ENCODE measurements at regions not wholly inside any gene's neighbourhood (a gene's known extent, or its start where the extent isn't known, plus 50 kb on each side); places are given as distances from the start of the nearest gene placed in this dataset.
"Not testable (repeated sequence)": the region's sequence is repeated elsewhere in the genome, so short reads cannot be mapped to it uniquely, and the experiment has no call there.

DNA sequence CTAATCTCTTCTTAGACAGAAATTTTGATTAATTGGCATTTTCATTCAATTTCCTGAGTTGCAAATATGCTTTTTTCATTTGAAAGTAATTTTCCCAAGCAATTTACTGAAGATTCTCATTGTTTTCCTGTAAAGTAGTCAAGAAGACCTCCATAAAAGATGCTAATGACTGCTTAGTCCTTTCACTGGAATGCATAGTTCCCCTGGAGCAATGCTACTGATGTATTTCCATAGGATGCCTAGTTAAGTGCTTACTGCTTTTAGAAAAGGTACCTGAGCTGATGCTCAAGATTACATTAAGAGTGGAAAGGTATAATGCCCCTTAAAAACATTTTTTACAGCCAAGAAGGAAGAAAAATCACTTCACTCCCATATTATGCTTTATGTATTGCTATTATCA is 109.2 kb upstream of the EMB start:
- BruUV-seq (replicated peaks): no TSS peak
- Histone ChIP-seq H2AFZ (ENCODE audit: low read length) (no peak overlapping the region), H3K79me2 (ENCODE audit: low read length) (no peaks in the 10 kb centered on the region), H3K27ac (ENCODE audit: low read length) (no peak overlapping the region), H3K9me3 (ENCODE audit: low read length) (no peaks in the 10 kb centered on the region), H3K4me2 (ENCODE audit: low read length) (no peak overlapping the region), H3K4me3 (ENCODE audit: low read length) (no peak overlapping the region), H3K9me2 (replicated peaks; ENCODE audit: low read length) (no peaks in the 10 kb centered on the region), H4K20me1 (ENCODE audit: low read length) (no peaks in the 10 kb centered on the region), H3K9ac (ENCODE audit: low read length) (no peak overlapping the region), H3K4me1 (ENCODE audit: insufficient read depth, low read length) (no peaks in the 10 kb centered on the region), H3K36me3 (ENCODE audit: low read depth, low read length) (no peaks in the 10 kb centered on the region), H3F3A (ENCODE audit: low read length, unreplicated experiment) (no peaks in the 10 kb centered on the region), H3K27me3 (ENCODE audit: low read length) (no peaks in the 10 kb centered on the region)
- TF ChIP-seq EZH2 (IDR thresholded peaks at IDR 0.05; ENCODE audit: low read length, unreplicated experiment) (no peak), EZH2phosphoT487 (IDR thresholded peaks at IDR 0.05; ENCODE audit: borderline replicate concordance, low read length) (no peak)
- TF ChIP-seq, protein P1, sequence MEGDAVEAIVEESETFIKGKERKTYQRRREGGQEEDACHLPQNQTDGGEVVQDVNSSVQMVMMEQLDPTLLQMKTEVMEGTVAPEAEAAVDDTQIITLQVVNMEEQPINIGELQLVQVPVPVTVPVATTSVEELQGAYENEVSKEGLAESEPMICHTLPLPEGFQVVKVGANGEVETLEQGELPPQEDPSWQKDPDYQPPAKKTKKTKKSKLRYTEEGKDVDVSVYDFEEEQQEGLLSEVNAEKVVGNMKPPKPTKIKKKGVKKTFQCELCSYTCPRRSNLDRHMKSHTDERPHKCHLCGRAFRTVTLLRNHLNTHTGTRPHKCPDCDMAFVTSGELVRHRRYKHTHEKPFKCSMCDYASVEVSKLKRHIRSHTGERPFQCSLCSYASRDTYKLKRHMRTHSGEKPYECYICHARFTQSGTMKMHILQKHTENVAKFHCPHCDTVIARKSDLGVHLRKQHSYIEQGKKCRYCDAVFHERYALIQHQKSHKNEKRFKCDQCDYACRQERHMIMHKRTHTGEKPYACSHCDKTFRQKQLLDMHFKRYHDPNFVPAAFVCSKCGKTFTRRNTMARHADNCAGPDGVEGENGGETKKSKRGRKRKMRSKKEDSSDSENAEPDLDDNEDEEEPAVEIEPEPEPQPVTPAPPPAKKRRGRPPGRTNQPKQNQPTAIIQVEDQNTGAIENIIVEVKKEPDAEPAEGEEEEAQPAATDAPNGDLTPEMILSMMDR (conservative IDR thresholded peaks at IDR 0.05; ENCODE audit: low read depth, low read length): no peak
- no peak for ATAC-seq
- ChIA-PET POLR2A (ENCODE audit: unreplicated experiment) (no interaction called here), CTCF (no interaction called here)
- no peak for DNase-seq
- intact Hi-C loops (cut with micrococcal nuclease): no loop called here

DNA sequence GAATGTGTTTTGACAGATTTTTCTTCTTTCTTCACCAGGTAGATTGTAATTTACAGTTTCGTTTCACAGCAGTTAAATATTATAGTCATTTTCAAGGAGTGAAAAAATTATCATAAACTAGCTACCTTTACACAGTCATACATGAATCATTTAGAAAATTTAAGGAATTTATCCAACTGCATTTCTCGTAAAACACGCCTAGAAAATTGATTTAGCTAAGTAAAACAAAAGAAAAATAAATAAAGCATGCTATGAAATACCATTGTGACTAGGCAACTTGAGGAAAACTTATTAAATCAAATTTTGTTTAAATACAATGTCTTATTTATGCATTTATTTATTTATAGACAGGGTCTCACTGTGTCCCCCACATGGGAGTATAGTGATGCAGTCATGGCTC is 109.9 kb upstream of the EMB start:
- BruUV-seq (replicated peaks): no TSS peak
- TF ChIP-seq EZH2 (IDR thresholded peaks at IDR 0.05; ENCODE audit: low read length, unreplicated experiment): no peak
- no peak for TF ChIP-seq EZH2phosphoT487 (IDR thresholded peaks at IDR 0.05; ENCODE audit: borderline replicate concordance, low read length)
- TF ChIP-seq, protein P1 (conservative IDR thresholded peaks at IDR 0.05; ENCODE audit: low read depth, low read length): no peak
- Histone ChIP-seq H2AFZ (ENCODE audit: low read length) (no peak overlapping the region), H3K9me2 (replicated peaks; ENCODE audit: low read length) (no peaks in the 10 kb centered on the region), H3K27ac (ENCODE audit: low read length) (no peak overlapping the region), H3K9me3 (ENCODE audit: low read length) (no peaks in the 10 kb centered on the region), H4K20me1 (ENCODE audit: low read length) (no peaks in the 10 kb centered on the region), H3K4me1 (ENCODE audit: insufficient read depth, low read length) (no peaks in the 10 kb centered on the region), H3K79me2 (ENCODE audit: low read length) (no peaks in the 10 kb centered on the region), H3K4me2 (ENCODE audit: low read length) (no peak overlapping the region), H3K4me3 (ENCODE audit: low read length) (no peak overlapping the region), H3K9ac (ENCODE audit: low read length) (no peak overlapping the region), H3K27me3 (ENCODE audit: low read length) (no peaks in the 10 kb centered on the region), H3F3A (ENCODE audit: low read length, unreplicated experiment) (no peaks in the 10 kb centered on the region), H3K36me3 (ENCODE audit: low read depth, low read length) (no peaks in the 10 kb centered on the region)
- DNase-seq (no peak), ATAC-seq (no peak)
- intact Hi-C loops (cut with micrococcal nuclease): no loop called here
- ChIA-PET CTCF (no interaction called here), POLR2A (ENCODE audit: unreplicated experiment) (no interaction called here)

DNA sequence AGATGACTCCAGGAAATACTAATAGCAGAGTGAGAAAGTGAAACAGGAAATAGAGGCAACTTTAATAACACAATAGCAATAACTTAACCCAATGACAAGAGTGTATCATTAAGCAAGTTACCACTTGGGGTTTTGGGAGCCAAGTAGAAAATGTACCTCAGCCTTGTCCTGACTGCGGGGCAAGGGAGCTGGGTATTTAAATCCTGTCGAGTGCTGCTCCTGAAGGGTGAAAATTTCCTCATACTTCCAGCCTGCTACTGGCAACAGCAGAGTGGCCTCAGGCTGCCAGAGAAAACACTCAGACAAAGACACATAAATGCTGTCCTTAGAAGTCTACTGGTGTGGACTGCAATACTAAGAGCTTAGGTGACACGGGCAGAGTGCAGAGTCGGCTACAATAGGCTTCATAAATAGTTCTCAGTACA is 112.5 kb upstream of the EMB start:
- no peaks in the 10 kb centered on the region for H3K36me3 ChIP-seq (ENCODE audit: low read depth, low read length)
- no peaks in the 10 kb centered on the region for H3K27me3 ChIP-seq (ENCODE audit: low read length)
- H2AFZ ChIP-seq (ENCODE audit: low read length): no peak overlapping the region
- ChIA-PET POLR2A (ENCODE audit: unreplicated experiment) (no interaction called here), CTCF (no interaction called here)
- DNase-seq (no peak), ATAC-seq (no peak)
- no peaks in the 10 kb centered on the region for H3K4me1 ChIP-seq (ENCODE audit: insufficient read depth, low read length)
- H3K9me2 ChIP-seq (replicated peaks; ENCODE audit: low read length): no peaks in the 10 kb centered on the region
- TF ChIP-seq, protein P1 (conservative IDR thresholded peaks at IDR 0.05; ENCODE audit: low read depth, low read length): no peak
- TF ChIP-seq EZH2phosphoT487 (IDR thresholded peaks at IDR 0.05; ENCODE audit: borderline replicate concordance, low read length) (no peak), EZH2 (IDR thresholded peaks at IDR 0.05; ENCODE audit: low read length, unreplicated experiment) (no peak)
- no TSS peak for BruUV-seq (replicated peaks)
- H4K20me1 ChIP-seq (ENCODE audit: low read length): no peaks in the 10 kb centered on the region
- no peaks in the 10 kb centered on the region for H3K9me3 ChIP-seq (ENCODE audit: low read length)
- H3F3A ChIP-seq (ENCODE audit: low read length, unreplicated experiment): no peaks in the 10 kb centered on the region
- no peak overlapping the region for H3K4me2 ChIP-seq (ENCODE audit: low read length)
- no peak overlapping the region for H3K4me3 ChIP-seq (ENCODE audit: low read length)
- intact Hi-C loops (cut with micrococcal nuclease): no loop called here
- no peaks in the 10 kb centered on the region for H3K79me2 ChIP-seq (ENCODE audit: low read length)
- no peak overlapping the region for H3K27ac ChIP-seq (ENCODE audit: low read length)
- no peak overlapping the region for H3K9ac ChIP-seq (ENCODE audit: low read length)

DNA sequence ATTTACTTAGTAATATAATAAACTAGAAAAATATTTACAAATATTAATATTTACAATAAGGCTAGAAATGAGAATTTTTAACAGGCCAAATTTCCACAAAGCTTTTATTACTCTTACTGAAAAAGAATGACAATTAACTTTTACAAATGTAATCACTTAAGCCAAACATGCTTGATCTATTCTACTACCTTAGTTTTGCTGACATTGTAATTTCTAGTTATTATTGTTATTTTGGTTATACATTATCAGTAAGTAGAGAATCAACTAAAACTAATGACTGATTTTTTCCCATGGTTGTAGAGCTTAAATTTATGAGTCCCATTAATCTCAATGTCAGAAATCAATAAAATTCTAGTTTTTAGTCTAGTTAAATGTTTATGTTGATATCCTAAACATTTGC is 107.8 kb upstream of the PARP8 start:
- H3K9me2 ChIP-seq (replicated peaks; ENCODE audit: low read length); intact Hi-C loops (cut with micrococcal nuclease); BruUV-seq (replicated peaks): not testable (repeated sequence)

More for the DNA sequence above, 107.8 kb upstream of the PARP8 start:
- H3K27ac ChIP-seq (ENCODE audit: low read length); H3K9ac ChIP-seq (ENCODE audit: low read length); ATAC-seq; H3K27me3 ChIP-seq (ENCODE audit: low read length); H3K36me3 ChIP-seq (ENCODE audit: low read depth, low read length); CTCF ChIA-PET; H3K4me2 ChIP-seq (ENCODE audit: low read length); POLR2A ChIA-PET (ENCODE audit: unreplicated experiment); H4K20me1 ChIP-seq (ENCODE audit: low read length); H3K4me3 ChIP-seq (ENCODE audit: low read length); H2AFZ ChIP-seq (ENCODE audit: low read length); H3K4me1 ChIP-seq (ENCODE audit: insufficient read depth, low read length); DNase-seq; H3K79me2 ChIP-seq (ENCODE audit: low read length); H3F3A ChIP-seq (ENCODE audit: low read length, unreplicated experiment); H3K9me3 ChIP-seq (ENCODE audit: low read length): not testable (repeated sequence)

All from PC-3 (cell line).